Stimulated activated naive CD8-positive, alpha-beta T cell treated with anti-CD3 and anti-CD28 coated beads, Interleukin-15, Interleukin-2, amounts not matched to agents 100 U/mL and 50 U/mL, for 24 hours (primary cell): ENCODE measurements at regions not wholly inside any gene's neighbourhood (a gene's known extent, or its start where the extent isn't known, plus 50 kb on each side); places are given as distances from the start of the nearest gene placed in this dataset.
A peak's percentile ranks its signal among the peaks of the same experiment; 100 is the strongest.

Experiments
- ATAC-seq: fragments of 150-1000 bp; cut with Tn5 transposase; one replicate; pipeline ENCODE4 v1.10.0; 2021
- DNase-seq: peaks from one replicate; pipeline ENCODE4 v3.0.0; 2021

GRCh38 chr9:13990331-13990730 is 323.6 kb downstream of the NFIB start:
- no peak for ATAC-seq
- no peak for DNase-seq

- DNase-seq: no peak
- no peak for ATAC-seq
Observed at GRCh38 chr9:13988944-13989343, 325.0 kb downstream of the NFIB start.

- DNase-seq (no peak), ATAC-seq (no peak)
Observed at GRCh38 chr9:13983607-13984006, 330.3 kb downstream of the NFIB start.

DNA sequence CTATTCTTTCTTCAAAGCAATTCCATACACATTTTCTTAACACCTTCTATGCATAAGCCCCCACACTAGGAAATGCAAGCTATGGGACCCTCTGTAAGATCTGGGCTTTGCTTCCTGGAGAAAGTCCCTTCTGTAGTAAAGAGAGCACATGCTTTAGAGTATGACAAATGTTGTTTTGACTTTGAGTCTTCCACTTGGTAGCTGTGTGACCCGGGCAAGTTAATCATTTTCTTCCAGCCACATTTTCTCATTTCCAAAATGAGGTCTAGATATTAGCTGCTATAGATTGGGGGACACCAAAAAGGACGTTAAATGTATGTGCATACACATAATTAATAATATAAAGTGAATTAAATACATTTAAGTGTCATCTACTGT is 334.0 kb downstream of the NFIB start:
- no peak for ATAC-seq
- DNase-seq: no peak

DNA sequence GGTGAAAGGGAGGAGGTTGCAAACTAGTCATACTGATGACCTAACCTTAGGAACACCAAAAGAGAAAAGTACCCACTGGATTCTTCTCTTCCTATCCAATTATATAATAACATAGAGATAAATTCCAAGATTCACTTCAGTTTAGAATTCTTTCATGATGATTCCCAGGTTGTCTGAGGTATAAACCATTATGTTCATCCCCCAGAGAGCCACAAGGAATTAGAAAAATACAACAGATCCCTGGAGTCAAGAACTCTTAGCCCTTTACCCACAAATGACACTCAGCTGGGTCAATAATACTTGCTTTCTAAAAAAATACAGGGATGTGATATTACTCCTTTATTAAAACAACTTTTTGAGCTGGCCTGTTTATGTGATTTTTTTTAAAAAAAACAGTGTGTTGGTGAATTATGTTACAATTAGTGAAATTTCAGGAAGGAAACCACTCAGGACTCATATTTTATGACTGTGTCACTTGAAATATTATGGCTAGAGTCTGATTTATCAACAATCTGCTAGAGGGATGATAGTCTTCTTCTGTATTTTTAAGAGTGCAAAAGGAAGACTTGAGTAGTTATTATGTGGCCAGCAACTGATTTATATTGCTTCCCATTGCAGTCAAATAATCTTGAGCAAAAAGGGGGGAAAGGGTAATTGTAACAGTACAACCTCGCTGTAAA is 338.2 kb downstream of the NFIB start:
- DNase-seq: no peak
- ATAC-seq: no peak

DNA sequence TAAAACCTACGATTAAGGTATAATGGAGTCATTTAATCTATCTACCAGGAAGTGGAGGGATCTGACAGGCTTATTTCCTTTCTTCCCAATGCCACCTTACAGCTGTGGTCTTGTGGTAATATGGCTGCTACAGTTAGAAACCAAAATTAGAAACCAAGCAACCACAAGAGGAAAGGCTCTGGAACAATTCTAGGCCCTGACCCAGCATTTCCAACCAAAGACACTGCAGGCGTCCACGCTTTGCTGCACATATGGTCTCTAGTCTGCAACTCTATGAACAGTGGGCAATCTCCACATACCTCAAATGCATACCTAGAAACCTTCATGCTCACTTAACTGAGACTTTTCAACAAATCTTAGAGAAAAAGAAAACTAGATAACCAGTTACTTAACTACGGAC is 339.1 kb downstream of the NFIB start:
- ATAC-seq: no peak
- no peak for DNase-seq

DNA sequence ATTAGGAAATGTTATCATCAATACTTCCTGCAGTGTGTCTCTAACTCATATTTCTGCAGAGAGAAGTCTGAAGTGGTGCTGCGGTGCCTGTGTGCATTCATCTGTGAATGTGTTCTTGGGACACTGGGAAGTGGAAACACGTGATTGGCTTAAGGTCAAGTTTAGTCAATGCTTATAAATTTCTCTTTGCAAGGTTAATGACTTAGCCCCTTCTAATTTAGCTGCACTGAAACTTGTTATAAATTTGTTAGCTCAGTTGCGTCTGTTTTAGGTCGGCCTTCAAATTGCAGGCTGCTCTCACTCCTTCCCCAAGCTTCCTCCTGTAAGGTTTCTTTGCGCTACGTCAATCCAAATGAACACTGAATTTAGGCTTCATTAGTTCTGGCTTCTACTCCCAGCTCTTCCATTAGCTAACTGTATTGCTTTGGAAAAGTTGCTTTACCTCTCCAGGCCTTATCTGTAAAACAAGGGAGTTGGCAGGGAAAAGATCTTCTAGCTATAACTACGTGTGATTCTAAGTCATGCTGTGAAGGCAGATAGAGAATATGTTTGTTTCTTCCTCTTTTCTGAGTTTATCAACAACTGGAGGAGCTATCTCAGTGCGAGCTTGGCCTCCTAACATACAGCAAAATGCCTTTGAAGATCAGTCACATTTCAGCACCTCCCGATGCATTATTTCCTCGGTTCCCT is 341.8 kb downstream of the NFIB start:
- DNase-seq (no peak), ATAC-seq (no peak)

DNA sequence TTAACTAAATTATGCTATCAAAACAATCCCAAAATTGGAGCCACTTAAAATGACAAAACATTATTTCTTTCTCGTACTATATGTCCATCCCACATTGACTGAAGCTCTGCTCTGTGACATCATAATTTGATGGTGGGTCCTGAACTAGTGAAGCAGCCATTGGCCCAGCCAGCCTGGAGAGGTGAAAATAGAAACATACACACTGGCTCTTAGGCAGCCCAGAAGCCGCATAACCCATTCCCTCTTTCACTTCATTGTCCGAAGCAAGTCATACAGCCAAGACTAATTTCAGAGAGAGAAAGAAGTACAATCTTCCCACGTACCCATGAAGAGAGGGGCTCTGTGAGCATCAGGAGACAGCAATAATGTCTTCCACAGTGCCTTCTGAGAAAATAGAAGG is 342.5 kb downstream of the NFIB start:
- no peak for ATAC-seq

GRCh38 chr9:13970426-13970825 is 343.5 kb downstream of the NFIB start:
- ATAC-seq (no peak), DNase-seq (no peak)

More for the DNA sequence above, 342.5 kb downstream of the NFIB start:
- no peak for DNase-seq

GRCh38 chr9:13970018-13970417 is 343.9 kb downstream of the NFIB start:
- DNase-seq: no peak
- no peak for ATAC-seq

DNA sequence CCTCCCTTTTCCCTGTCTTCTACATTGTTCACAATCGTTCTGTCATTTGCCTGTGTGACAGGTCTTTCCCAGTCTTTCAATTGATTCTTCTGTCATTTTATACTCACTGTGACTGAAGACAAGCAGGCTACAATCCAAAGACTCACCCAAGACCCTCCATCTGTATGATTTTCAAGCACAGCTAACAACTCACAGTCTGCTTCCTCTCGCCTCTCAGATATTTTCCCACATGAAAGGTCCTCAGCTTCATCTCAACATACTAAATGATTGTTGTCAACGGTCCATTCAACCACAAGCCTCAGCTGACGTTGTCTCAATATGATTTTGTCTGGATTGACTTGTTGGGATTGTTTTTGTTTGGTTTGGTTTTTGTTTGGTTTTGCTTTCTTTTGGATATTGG is 346.5 kb downstream of the NFIB start:
- ATAC-seq (no peak), DNase-seq (no peak)

- no peak for DNase-seq
- ATAC-seq: no peak
Observed at GRCh38 chr9:13967011-13967410, 346.9 kb downstream of the NFIB start.

DNA sequence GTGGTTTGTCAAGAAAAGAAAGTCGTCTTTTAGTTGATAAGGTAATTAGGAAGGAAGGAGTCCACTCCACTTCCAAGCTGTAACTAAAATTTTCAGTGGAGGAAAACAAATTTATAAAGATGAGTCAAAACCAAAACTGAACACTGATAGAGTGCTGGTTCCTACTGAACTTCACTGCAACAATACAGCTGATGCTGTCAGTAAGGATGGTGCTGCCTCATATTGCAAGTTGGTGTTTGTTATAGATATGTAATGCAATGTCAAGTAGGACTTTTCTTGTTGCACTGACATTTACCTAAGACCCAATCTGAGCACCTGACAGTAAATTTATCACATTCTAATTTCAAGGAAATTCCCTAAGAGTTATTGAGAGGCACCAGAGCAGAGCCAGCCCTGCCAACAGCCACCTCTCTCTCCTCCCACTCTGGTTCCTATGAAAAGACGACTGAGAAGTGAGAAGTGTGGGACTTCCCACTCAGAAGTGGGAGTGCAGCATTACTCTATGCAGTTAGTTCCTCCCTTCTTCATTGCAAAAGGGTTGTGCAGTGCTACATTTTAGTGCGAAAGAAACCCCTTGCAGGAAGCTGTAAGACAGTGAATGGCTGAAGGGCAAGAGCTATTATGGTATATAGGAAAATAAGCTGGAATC is 350.8 kb downstream of the NFIB start:
- DNase-seq (no peak), ATAC-seq (no peak)

DNA sequence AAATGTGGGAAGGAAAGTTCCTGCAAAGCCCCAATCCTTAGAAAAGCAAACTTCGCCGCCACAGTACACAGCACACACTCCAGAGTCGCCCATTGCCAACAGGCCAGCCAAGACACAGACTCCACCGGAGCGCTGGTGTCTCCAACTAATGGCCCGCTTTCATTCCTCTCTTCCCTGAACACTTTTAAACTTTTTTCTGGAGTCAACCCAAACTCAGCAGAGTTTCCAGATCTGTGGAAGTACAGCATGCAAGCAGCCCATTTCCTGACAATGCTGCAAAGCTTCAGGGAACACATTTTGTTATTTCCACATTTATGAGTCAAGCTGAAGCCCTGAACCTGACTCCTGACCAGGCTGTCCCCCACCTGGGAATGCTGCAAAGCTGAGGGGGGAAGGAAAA is 351.9 kb downstream of the NFIB start:
- no peak for ATAC-seq

DNA sequence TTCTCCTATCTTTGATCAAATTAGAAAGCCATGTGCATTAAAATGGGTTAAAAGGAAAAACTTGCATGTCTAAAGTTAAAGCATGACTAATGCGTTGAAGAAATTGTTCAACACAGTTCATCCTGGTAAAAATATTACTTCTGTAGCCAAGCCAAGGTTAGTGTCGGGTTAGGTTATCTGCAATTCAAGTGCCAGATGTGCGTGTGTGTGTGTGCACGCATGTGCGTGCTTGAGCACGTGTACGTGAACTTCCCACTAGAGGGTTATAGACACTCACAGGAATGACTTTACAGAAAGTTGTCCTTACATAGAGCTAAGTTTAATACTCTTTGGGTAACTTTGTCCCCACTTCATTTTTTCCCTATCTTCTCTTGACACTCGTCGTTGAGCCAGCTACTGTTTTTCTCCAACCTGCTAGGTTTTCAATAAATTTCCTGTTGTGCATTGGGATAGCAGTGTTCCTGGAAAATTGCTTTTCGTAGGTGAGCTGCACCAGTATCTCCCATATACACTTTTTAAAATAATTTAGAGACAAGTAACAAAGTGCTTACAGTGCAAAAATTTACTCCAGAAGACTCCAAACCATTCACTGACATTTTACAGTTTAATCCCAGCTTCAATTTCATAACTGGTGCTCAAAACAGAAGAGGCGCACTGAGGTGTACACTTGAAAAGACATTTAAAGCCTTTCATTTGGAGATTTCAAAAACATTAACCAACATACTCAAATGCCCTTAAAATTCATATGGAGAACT is 353.8 kb downstream of the NFIB start:
- ATAC-seq (no peak), DNase-seq (no peak)

More for the DNA sequence above, 351.9 kb downstream of the NFIB start:
- DNase-seq: no peak

DNA sequence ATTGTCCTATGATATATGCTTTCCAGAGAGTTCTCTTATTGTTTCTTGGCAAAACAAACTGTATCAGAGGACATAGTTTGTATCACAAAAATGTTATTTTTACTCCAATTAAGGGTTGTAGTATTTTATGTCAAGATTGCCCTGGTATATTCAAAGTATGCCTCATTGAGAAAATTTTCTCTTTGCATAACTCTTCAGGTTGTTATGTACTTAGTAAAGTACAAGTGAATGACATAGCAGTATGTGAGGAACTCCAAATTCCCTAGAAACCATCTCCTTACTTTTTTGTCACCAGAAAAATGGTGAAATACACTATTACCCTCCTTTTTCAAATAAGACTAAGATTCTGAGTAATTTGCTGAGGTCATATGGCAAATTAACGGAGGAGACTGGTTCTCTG is 355.3 kb downstream of the NFIB start:
- no peak for DNase-seq

GRCh38 chr9:13957089-13957488 is 356.9 kb downstream of the NFIB start:
- no peak for ATAC-seq
- DNase-seq: no peak

More for the DNA sequence above, 355.3 kb downstream of the NFIB start:
- ATAC-seq: no peak

- ATAC-seq (no peak), DNase-seq (no peak)
Observed at GRCh38 chr9:13956107-13956506, 357.8 kb downstream of the NFIB start.

GRCh38 chr9:13952906-13953305 is 361.0 kb downstream of the NFIB start:
- ATAC-seq: no peak
- no peak for DNase-seq

DNA sequence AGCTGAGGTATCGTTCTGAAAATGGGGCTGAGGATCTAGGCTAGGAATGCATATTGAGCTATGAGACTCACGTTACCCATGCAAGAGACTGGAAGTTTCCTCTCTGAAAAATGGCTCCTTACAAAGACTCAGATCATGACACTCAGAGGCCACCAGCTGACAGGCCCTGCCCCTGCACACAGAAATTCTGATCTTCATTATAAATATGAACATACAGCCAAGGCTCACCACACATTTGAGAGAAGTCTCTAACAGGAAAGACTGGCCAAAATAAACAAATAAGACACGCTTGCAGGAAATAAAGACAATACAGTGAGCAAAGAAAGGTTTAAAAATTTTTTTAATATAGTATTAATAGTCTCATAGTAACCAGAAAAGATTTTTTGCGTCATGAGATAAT is 365.9 kb downstream of the NFIB start:
- ATAC-seq (no peak), DNase-seq (no peak)

DNA sequence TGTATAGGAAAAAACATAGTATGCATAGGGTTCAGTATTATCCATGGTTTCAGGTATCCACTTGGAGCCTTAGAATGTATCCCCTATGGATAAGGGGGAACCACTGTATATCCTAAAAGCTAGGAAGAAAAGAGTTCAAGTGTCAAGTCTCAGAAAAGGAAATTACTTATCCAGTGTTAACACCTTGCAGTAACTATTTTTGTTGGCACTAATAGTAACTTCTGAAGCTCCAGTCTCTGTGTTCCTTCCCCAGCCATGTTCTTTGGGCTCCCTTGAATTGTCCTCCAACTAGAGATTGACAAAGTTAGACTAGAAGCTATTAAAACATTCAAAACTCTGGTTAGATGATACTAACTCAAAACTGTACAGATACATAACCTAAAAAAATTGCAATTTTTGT is 370.8 kb downstream of the NFIB start:
- ATAC-seq: no peak
- DNase-seq: no peak

DNA sequence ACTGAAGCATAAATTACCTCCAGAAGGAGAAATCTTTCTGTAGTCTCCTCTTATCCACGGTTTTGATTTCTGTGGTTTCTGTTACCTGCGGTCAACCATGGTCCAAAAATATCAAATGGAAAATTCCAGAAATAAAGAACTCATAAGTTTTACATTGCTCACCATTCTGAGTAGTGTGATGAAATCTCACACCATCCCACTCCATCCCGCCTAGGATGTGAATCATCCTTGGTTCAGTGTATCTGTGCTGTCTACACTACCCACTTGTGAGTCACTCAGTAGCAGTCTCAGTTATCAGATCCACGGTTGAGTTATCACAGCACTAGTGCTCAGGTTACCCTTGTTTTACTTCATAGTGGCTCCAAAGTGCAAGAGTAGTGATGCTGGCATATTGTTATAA is 371.2 kb downstream of the NFIB start:
- ATAC-seq (peak; percentile 95), DNase-seq (peak; percentile 9)

DNA sequence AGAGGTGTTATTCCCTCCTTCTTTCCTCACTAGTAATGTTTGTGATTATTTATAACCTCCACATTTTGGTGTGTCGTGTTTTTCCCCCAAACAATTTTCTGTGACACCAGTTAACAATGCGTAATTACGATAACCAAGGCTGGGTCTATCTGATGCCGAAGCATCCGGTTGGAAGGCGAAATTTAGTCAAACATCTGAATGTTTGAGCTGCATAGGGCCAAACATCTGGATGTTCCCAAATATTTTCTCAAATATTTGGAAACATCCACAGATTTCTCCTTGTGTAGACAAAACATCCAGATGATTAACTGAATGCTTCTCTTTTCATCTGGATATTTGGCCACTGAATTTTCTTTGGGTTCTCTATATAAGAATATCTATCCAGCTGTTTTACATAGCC is 371.7 kb downstream of the NFIB start:
- DNase-seq (no peak), ATAC-seq (no peak)
